Heart right ventricle (tissue), 16 donors: ENCODE measurements at regions not wholly inside any gene's neighbourhood (a gene's known extent, or its start where the extent isn't known, plus 50 kb on each side); places are given as distances from the start of the nearest gene placed in this dataset.

Experiments used
- ATAC-seq, 8 donors: fragments of 200-7000 bp; cut with Tn5 transposase; one replicate each; pipeline ENCODE4 v1.9.1; 2020; ENCODE audit warnings: mild to moderate bottlenecking in 8 of 8, moderate library complexity in 8 of 8, moderate number of reproducible peaks in 1 of 8
- DNase-seq, 2 donors: peaks; one replicate each; pipeline ENCODE4 v3.0.0-alpha.2; 2020
- H3K27ac ChIP-seq, 10 donors: fragments of 200-600 bp; sonication (generic) in 2 of 10; one replicate each; pipeline versions ENCODE4 v1.5.0 to v1.8.0; 2020 to 2022; ENCODE audit warnings: mild to moderate bottlenecking in 3 of 10
- H3K27me3 ChIP-seq, 7 donors: fragments of 200-600 bp; one replicate each; pipeline ENCODE4 v1.8.0; 2021 to 2022; ENCODE audit warnings: mild to moderate bottlenecking in 2 of 7
- H3K36me3 ChIP-seq, 9 donors: fragments of 200-600 bp; sonication (generic) in 1 of 9; one replicate each; pipeline versions ENCODE4 v1.5.0 to v1.8.0; 2020 to 2022; ENCODE audit warnings: mild to moderate bottlenecking in 2 of 9
- H3K4me1 ChIP-seq, 9 donors: fragments of 200-600 bp; sonication (generic) in 1 of 9; one replicate each; pipeline versions ENCODE4 v1.5.0 to v1.8.0; 2020 to 2022; ENCODE audit warnings: mild to moderate bottlenecking in 4 of 9
- H3K4me3 ChIP-seq, 10 donors: fragments of 200-600 bp; sonication (generic) in 2 of 10; one replicate each; pipeline versions ENCODE4 v1.5.0 to v1.8.0; 2020 to 2022; ENCODE audit warnings: mild to moderate bottlenecking in 7 of 10, moderate library complexity in 2 of 10
- H3K9me3 ChIP-seq, 11 donors: fragments of 200-600 bp in 10 of 11; sonication (generic) in 2 of 11; one replicate each; pipeline versions ENCODE4 v1.5.0 to v1.8.0; 2013 to 2022; ENCODE audit warnings: mild to moderate bottlenecking in 2 of 11, control low read depth in 1 of 11, moderate library complexity in 1 of 11
- CTCF ChIP-seq, 9 donors: fragments of 200-600 bp; sonication (generic) in 2 of 9; IDR thresholded peaks; one replicate each; pipeline versions ENCODE4 v1.5.0 to v1.8.0; 2021 to 2022; ENCODE audit warnings: antibody characterized with exemption in 9 of 9, mild to moderate bottlenecking in 5 of 9, moderate library complexity in 1 of 9
- WGBS, 2 donors: extraction: QIAGEN DNeasy Blood & Tissue Kit; methylation state at CpG; one replicate each; pipeline ENCODE4 v1.1.7; 2013; ENCODE audit warnings: inconsistent platforms in 1 of 2; 5-methylcytosine and 5-hydroxymethylcytosine counted together
- intact Hi-C, 10 donors: fragments of 100-400 bp; cut with DNase I; formaldehyde crosslinking; loops; one replicate each; pipeline versions ENCODE4 v1.11.1 to v1.14.2; 2022
- donor health status: Arrhythmogenic right ventricular cardiomyopathy.
- donor health status: ischemic (EF 13 %, LVEDD 7.1; RV severe dilation, severe dysfunction).
- donor health status: healthy with polysubstance abuse.
- donor health status: DM: no; HTN: yes; CAD: no.
- donor health status: DM: no; HTN: no; CAD: no.
- donor health status: ischemic (EF 25% LVEDD 6.9; RV normal size, moderate dysfunction).
- donor health status: ischemic (EF 25% LVEDD 5.7; RV mildly dilated, moderate dysfunction).
- donor health status: healthy.
- donor health status: DM: yes; HTN: yes; CAD: no.
- donor health status: Ischemic cardiomyopathy.
- donor health status: ischemic (EF 35%, LVEDD 5.7; RV mildly dilated, moderate dysfunction).
- donor health status: nonischemic (EF 11% LVEDD 7.7; RV severe dilation, severe dysfunction).
- donor health status: DM: yes; HTN: yes; CAD: no.
- donor health status: PGD.
- donor health status: ischemic (EF 29% LVEDD 5.4; RV normal size, mild dysfunction).
- donor health status: nonischemic (EF 23%, LVEDD 6.1; RV moderate dilation, normal function).

- Histone ChIP-seq H3K9me3 (peaks cover 0 to 15% (median 0%) of the 10 kb centered on the region in 11 donors), H3K27me3 (no peaks in the 10 kb centered on the region), H3K27ac (no peak overlapping the region), H3K4me1 (no peaks in the 10 kb centered on the region), H3K4me3 (no peak overlapping the region), H3K36me3 (no peaks in the 10 kb centered on the region)
- intact Hi-C loops, result no loop called here
- WGBS, 2 donors, result 71 to 75% methylated on average over 10 of the region's 10 CpGs
- DNase-seq, result no peak
- no peak for TF ChIP-seq CTCF (IDR thresholded peaks at IDR 0.05)
- no peak for ATAC-seq
Observed at GRCh38 chr14:84750763-84751554, 779.0 kb upstream of the FLRT2 start.

- no peak for TF ChIP-seq CTCF (IDR thresholded peaks at IDR 0.05)
- 58 to 74% methylated on average over 3 of the region's 3 CpGs for WGBS, 2 donors
- no peaks in the 10 kb centered on the region for H3K36me3 ChIP-seq
- DNase-seq (no peak), ATAC-seq (no peak)
- no peak overlapping the region for H3K27ac ChIP-seq
- H3K27me3 ChIP-seq, result no peaks in the 10 kb centered on the region
- H3K4me1 ChIP-seq, result no peaks in the 10 kb centered on the region
- peaks cover 0 to 15% (median 0%) of the 10 kb centered on the region in 11 donors for H3K9me3 ChIP-seq
- intact Hi-C loops, result no loop called here
- H3K4me3 ChIP-seq, result no peak overlapping the region
Observed at GRCh38 chr14:84751745-84752144, 778.2 kb upstream of the FLRT2 start.

GRCh38 chr14:84760489-84761126, 769.3 kb upstream of the FLRT2 start:
- DNase-seq (no peak), ATAC-seq (no peak)
- Histone ChIP-seq H3K27ac (no peak overlapping the region), H3K9me3 (peaks cover 0 to 28% (median 15%) of the 10 kb centered on the region in 11 donors), H3K4me1 (no peaks in the 10 kb centered on the region), H3K36me3 (no peaks in the 10 kb centered on the region), H3K27me3 (no peaks in the 10 kb centered on the region), H3K4me3 (no peak overlapping the region)
- no peak for TF ChIP-seq CTCF (IDR thresholded peaks at IDR 0.05)
- intact Hi-C loops, result loop anchor here in 1 of 10 donors (10.0 kb wide), 1 partner anchor 304 kb away; no protein-coding TSS in a partner anchor
- 72 to 91% methylated on average over 5 of the region's 5 CpGs for WGBS, 2 donors

- Histone ChIP-seq H3K27me3 (no peaks in the 10 kb centered on the region), H3K4me1 (no peaks in the 10 kb centered on the region), H3K36me3 (no peaks in the 10 kb centered on the region), H3K4me3 (no peak overlapping the region), H3K9me3 (peaks cover 0 to 41% (median 15%) of the 10 kb centered on the region in 11 donors), H3K27ac (no peak overlapping the region)
- no peak for DNase-seq
- ATAC-seq, result no peak
- no peak for TF ChIP-seq CTCF (IDR thresholded peaks at IDR 0.05)
- 90 to 91% methylated on average over 5 of the region's 5 CpGs for WGBS, 2 donors
- intact Hi-C loops, result loop anchor here in 1 of 10 donors (10.0 kb wide), 1 partner anchor 297 kb away; no protein-coding TSS in a partner anchor
Observed at GRCh38 chr14:84767434-84767833, 762.5 kb upstream of the FLRT2 start.
